GM19351 (cell line): ENCODE measurements at regions not wholly inside any gene's neighbourhood (a gene's known extent, or its start where the extent isn't known, plus 50 kb on each side); places are given as distances from the start of the nearest gene placed in this dataset.

Source experiments
- ATAC-seq: cut with Tn5 transposase; IDR thresholded peaks from one replicate; pipeline ENCODE4 v1.9.1; 2021; ENCODE audit warnings: mild to moderate bottlenecking, moderate library complexity; ENCODE audit not compliant: unreplicated experiment

GRCh38 chr10:10101106-10101505 lies 916.6 kb upstream of the CELF2 start:
- no peak for ATAC-seq

GRCh38 chr10:10110844-10111490 lies 906.7 kb upstream of the CELF2 start:
- no peak for ATAC-seq

GRCh38 chr10:10118131-10118530 lies 899.5 kb upstream of the CELF2 start:
- no peak for ATAC-seq

DNA sequence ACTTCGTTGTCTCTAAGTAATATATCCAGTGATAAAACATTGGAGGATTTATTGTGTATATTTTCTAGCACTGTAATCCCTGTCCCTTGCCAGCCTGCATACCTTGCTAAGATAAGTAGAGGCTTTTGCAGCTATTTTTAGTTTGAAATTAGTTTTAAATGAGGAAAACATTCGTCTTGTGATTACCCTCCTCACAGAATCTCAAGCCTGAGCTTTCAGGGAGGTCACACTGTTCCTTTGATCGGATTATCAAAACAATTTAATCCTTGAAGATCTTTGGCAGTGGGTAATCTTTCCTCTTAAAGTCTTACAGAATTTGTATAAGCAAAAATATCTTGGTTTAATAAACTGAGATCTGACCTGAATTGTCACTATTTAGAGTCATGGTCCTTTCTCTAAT lies 897.0 kb upstream of the CELF2 start:
- ATAC-seq = no peak

DNA sequence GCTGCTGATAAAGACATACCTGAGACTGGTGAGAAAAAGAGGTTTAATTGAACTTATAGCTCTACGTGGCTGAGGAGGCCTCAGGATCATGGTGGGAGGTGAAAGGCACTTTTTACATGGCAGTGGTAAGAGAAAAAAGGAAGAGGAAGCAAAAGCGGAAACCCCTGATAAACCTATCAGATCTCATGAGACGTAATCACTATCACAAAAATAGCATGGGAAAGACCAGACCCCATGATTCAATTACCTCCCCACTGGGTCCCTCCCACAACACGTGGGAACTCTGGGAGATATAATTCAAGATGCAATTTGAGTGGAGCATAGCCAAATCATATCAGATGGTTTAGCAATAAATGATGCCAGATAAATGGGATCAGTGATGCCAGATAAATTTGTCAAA lies 892.0 kb upstream of the CELF2 start:
- ATAC-seq = no peak

- no peak for ATAC-seq
Measured at GRCh38 chr10:10126218-10126617, 891.5 kb upstream of the CELF2 start.

DNA sequence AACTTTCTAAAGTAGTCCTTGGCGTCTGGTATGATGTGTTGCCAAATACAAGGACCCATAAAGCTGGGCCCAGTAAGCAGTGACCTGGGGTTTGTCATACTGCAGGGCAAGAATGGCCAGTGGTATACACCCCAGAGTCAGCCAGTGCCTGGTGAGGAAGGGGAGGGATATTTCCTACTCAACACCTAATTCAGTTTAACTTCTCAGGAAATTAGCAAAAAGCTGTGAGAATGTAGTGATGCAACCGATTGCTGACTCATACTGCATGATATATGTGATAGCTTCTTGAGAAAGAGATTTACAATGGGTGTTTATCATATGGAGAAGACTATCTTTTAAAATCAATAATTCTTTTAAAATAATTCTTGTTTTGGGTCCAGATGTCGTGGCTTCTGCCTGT lies 889.3 kb upstream of the CELF2 start:
- no peak for ATAC-seq

- no peak for ATAC-seq
Measured at GRCh38 chr10:10130686-10131085, 887.0 kb upstream of the CELF2 start.

DNA sequence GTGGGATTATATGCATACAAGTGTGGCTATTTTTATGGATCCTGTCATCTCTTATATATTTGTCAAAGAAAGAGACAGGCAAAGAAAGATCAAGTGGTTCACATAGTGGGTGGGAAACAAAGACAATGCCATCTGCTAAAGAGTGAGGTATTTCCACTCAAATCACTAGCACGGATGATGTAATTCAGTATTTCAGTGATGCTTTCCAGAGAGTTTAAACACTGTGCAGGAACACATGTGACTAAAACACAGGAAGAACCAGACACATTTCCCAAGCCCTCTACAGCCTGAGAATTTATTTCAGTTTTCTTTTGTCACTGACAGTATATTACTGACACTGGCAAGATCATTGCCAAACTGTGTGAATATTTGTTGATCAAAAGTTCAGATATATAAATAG lies 885.7 kb upstream of the CELF2 start:
- ATAC-seq = no peak

GRCh38 chr10:10133281-10133680 lies 884.4 kb upstream of the CELF2 start:
- no peak for ATAC-seq

GRCh38 chr10:10138685-10139084 lies 879.0 kb upstream of the CELF2 start:
- no peak for ATAC-seq

- ATAC-seq = no peak
Measured at GRCh38 chr10:10141782-10142382, 875.8 kb upstream of the CELF2 start.

DNA sequence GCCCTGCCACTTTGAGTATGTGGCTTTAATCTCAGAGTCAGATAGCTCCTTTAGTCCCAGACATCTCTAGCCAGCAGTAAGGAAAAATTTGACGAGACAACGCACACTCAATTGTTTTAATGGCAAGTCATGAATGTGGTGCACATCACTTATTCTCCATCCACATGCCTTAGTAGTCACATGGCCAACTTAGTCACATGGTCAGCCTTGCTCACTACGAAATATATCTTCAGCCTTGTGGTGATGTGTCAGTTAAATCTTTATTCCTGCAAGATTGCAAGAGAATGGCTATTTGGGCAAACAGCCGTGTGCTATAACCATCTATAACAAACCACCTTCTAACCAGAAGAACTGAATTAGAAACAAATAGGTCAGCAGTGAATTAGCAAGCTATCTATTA lies 871.1 kb upstream of the CELF2 start:
- ATAC-seq = no peak

DNA sequence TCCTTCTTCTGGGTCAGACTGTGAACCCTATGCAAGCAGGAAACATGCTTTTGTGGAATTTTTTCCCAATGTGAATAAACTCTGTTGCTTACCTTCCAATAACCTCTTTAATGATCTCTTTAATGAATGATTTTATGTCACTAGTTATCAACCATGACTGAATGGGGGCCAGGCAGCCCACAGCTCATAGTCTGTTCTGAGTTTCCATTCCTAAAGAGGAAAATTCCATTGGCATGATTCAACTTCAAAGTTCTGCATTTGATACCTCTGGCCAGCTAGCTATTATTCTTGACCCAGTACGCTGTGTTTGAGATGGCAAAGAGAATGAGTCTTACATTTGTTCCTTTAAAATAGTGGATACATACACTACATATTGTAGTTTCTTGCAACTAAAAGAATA lies 867.8 kb upstream of the CELF2 start:
- no peak for ATAC-seq

DNA sequence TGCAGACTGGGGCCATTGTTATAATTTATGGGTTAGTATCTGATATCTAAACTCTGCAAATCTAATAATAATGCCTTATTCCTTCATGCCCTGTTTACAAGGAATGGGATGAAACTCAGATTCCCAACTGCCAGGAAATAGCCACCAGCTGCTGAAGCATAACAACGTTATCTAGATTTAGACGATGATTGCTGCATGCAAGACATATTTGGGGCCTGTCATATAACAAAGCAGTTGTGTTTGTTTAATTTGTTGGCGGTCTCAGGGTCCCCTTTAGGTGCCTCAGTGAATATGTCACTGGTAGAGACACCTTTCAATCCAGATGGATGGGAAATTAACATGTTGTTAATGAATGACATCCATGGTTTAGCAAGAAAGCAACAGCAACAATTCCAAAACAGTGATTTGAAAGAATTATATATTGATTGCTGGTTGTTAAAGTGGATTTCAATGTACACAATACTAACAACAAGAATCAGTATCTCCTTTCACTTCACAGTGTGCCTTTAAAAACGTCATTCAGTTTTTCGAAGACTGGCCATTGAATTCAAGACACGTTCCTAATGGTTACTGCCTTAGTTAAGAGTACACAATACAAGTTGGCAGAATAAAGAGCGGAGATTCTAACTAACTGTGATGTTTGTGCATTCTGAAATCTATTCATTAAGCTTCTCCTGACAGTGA lies 860.6 kb upstream of the CELF2 start:
- ATAC-seq = no peak

- no peak for ATAC-seq
Measured at GRCh38 chr10:10160821-10161312, 856.8 kb upstream of the CELF2 start.

DNA sequence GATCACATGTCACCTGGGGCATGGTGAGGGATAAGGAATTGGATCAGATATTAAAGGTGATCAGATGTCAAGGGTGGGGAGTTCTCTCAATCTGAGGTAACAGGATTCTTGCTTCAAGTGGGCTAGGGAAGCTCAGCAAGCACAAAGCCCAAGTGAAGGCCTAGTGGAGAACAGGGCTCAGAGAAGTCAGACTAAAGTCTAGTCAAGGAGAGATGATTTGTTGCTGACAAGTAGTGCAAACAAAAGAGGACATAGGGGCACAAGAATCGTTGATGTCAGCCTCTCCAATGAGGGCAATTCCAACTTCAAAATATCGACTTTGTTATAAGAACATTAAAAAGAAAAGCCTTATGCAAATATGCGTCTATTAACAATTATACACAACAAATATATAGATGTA lies 852.8 kb upstream of the CELF2 start:
- no peak for ATAC-seq

GRCh38 chr10:10165415-10165814 lies 852.3 kb upstream of the CELF2 start:
- no peak for ATAC-seq

GRCh38 chr10:10178476-10178875 lies 839.2 kb upstream of the CELF2 start:
- ATAC-seq = no peak

DNA sequence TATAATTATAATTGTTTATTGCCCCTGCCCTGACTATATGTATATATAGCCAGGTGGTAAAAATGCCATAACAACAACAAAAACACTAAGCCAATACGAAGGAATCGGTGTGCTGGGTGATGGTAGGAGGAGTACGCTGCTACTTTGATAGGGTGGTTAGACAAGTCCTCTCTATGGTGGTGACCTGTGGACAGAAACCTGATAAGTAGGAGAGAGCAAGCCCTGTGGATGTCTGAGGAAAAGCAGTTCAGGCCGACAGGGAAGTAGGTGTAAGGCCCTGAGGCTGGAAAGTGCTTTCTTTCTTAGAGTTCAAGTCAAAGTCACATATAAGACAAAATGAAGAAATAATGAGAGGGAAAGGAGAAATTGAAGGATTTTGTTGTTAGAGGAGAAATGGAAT lies 823.8 kb upstream of the CELF2 start:
- no peak for ATAC-seq

DNA sequence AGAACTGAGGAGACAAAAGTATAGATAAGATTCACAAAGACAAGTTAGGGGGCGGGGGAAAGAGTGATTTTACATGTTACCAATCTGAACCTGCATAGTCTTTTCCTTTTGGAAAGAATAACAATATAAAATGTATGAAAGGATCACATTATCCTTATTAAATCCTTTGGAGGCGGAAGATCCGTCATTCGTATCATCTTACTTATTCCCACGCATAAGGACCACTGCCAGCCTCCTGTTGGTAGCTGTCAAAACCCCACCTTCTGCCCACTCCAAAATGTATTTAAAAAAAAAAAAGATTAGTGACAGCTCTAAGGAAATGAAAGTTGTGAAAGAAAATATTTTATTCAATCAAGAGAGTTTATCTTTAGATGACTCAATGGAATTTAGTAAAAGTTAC lies 821.0 kb upstream of the CELF2 start:
- ATAC-seq = no peak

- no peak for ATAC-seq
Measured at GRCh38 chr10:10197423-10197822, 820.2 kb upstream of the CELF2 start.
